Upper lobe of left lung (tissue), 6 donors: ENCODE measurements at regions not wholly inside any gene's neighbourhood (a gene's known extent, or its start where the extent isn't known, plus 50 kb on each side); places are given as distances from the start of the nearest gene placed in this dataset.

Experiments
- ATAC-seq, 2 donors: fragments of 200-7000 bp; cut with Tn5 transposase; one replicate each; pipeline ENCODE4 v1.9.1; 2022; ENCODE audit warnings: mild to moderate bottlenecking in 2 of 2, moderate library complexity in 2 of 2; ENCODE audit not compliant: low FRiP score in 2 of 2
- DNase-seq, 2 donors: peaks; one replicate each; pipeline ENCODE4 v3.0.0-alpha.2; 2019 to 2020
- H3K27ac ChIP-seq, 4 donors: fragments of 200-600 bp; sonication (generic); one replicate each; pipeline ENCODE4 v1.5.1; 2016 to 2019
- H3K27me3 ChIP-seq, 4 donors: fragments of 200-600 bp; sonication (generic); one replicate each; pipeline ENCODE4 v1.5.1; 2017 to 2019
- H3K36me3 ChIP-seq, 4 donors: fragments of 200-600 bp; sonication (generic); one replicate each; pipeline ENCODE4 v1.5.1; 2016 to 2019
- H3K4me1 ChIP-seq, 4 donors: fragments of 200-600 bp; sonication (generic); one replicate each; pipeline ENCODE4 v1.5.1; 2018 to 2019
- H3K4me3 ChIP-seq, 4 donors: fragments of 200-600 bp; sonication (generic); one replicate each; pipeline ENCODE4 v1.5.1; 2017 to 2019; ENCODE audit warnings: mild to moderate bottlenecking in 2 of 4, moderate library complexity in 1 of 4
- H3K9me3 ChIP-seq, 4 donors: fragments of 200-600 bp; sonication (generic); one replicate each; pipeline ENCODE4 v1.5.1; 2018 to 2019
- EP300 ChIP-seq, 4 donors: sonication (generic); formaldehyde crosslinking; IDR thresholded peaks; one replicate each; pipeline ENCODE4 v1.5.1; 2017; ENCODE audit warnings: antibody characterized with exemption in 4 of 4, control low read depth in 2 of 4
- POLR2A ChIP-seq, 4 donors: fragments of 450-650 bp; IDR thresholded peaks; one replicate each; pipeline ENCODE4 v1.5.1; 2016 to 2017; ENCODE audit warnings: antibody characterized with exemption in 4 of 4, mild to moderate bottlenecking in 2 of 4
- POLR2AphosphoS5 ChIP-seq, 2 donors: sonication (generic); formaldehyde crosslinking; IDR thresholded peaks; one replicate each; pipeline ENCODE4 v1.5.1; 2017; ENCODE audit warnings: antibody characterized with exemption in 2 of 2
- WGBS, 2 donors: methylation state at CpG; one replicate each; pipeline ENCODE4 v1.1.5; 2017 to 2018; 5-methylcytosine and 5-hydroxymethylcytosine counted together
- TF ChIP-seq, protein P1 (sequence below), 6 experiments: fragments of 450-650 bp in 4 of 6; fragments of 200-600 bp in 2 of 6; sonication (generic) in 2 of 6; IDR thresholded peaks; one replicate each; pipeline ENCODE4 v1.5.1; 2016 to 2019; ENCODE audit warnings: antibody characterized with exemption in 6 of 6
- donor health status: DM: no; HTN: no; CAD: no; lungs with moderate emphysema.
- donor health status: DM: no; HTN: yes; CAD: no; lungs with severe emphysema.

- ATAC-seq (no peak), DNase-seq (no peak)
- Histone ChIP-seq H3K27me3 (no peaks in the 10 kb centered on the region), H3K4me1 (peaks cover 0 to under 1% (median 0%) of the 10 kb centered on the region in 4 donors), H3K9me3 (no peaks in the 10 kb centered on the region), H3K27ac (no peak overlapping the region), H3K4me3 (no peak overlapping the region), H3K36me3 (no peaks in the 10 kb centered on the region)
- 33 to 34% methylated on average over 1 of the region's 1 CpG for WGBS, 2 donors
- no peak for TF ChIP-seq POLR2A (IDR thresholded peaks at IDR 0.05)
- TF ChIP-seq, protein P1, sequence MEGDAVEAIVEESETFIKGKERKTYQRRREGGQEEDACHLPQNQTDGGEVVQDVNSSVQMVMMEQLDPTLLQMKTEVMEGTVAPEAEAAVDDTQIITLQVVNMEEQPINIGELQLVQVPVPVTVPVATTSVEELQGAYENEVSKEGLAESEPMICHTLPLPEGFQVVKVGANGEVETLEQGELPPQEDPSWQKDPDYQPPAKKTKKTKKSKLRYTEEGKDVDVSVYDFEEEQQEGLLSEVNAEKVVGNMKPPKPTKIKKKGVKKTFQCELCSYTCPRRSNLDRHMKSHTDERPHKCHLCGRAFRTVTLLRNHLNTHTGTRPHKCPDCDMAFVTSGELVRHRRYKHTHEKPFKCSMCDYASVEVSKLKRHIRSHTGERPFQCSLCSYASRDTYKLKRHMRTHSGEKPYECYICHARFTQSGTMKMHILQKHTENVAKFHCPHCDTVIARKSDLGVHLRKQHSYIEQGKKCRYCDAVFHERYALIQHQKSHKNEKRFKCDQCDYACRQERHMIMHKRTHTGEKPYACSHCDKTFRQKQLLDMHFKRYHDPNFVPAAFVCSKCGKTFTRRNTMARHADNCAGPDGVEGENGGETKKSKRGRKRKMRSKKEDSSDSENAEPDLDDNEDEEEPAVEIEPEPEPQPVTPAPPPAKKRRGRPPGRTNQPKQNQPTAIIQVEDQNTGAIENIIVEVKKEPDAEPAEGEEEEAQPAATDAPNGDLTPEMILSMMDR (IDR thresholded peaks at IDR 0.05): no peak
- TF ChIP-seq EP300 (IDR thresholded peaks at IDR 0.05): no peak
- no peak for TF ChIP-seq POLR2AphosphoS5 (IDR thresholded peaks at IDR 0.05)
Measured at GRCh38 chr10:24133835-24134234, 75.1 kb upstream of the KIAA1217 start.

DNA sequence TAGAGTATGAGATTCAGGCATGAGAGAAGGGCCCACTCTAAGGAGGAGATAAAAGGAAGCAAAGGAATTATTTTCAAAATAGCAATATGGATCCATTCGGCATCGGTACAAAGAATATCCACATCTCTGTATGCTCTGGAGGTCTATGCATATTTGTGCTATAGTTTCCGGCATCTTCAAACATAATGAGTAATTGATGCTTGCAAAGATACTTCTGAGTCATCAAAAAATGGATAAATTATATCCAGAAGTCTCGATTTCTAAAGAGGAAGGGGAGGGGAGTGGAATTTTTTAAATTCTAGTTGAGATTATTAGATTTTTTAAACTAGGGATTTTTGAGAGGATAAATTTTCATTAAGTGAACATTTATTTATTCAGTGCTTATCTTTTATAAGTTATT is 72.9 kb upstream of the KIAA1217 start:
- no peak overlapping the region for H3K27ac ChIP-seq
- TF ChIP-seq POLR2AphosphoS5 (IDR thresholded peaks at IDR 0.05): no peak
- no peak for TF ChIP-seq POLR2A (IDR thresholded peaks at IDR 0.05)
- no peak for TF ChIP-seq EP300 (IDR thresholded peaks at IDR 0.05)
- TF ChIP-seq, protein P1 (IDR thresholded peaks at IDR 0.05): no peak
- H3K9me3 ChIP-seq: peaks cover 0 to 8% (median 0%) of the 10 kb centered on the region in 4 donors
- H3K4me1 ChIP-seq: no peaks in the 10 kb centered on the region
- H3K27me3 ChIP-seq: no peaks in the 10 kb centered on the region
- no peak overlapping the region for H3K4me3 ChIP-seq
- WGBS, 2 donors: 57 to 72% methylated on average over 4 of the region's 4 CpGs
- DNase-seq (no peak), ATAC-seq (no peak)
- H3K36me3 ChIP-seq: no peaks in the 10 kb centered on the region

GRCh38 chr10:24147321-24147720 is 61.6 kb upstream of the KIAA1217 start:
- Histone ChIP-seq H3K36me3 (no peaks in the 10 kb centered on the region), H3K4me3 (no peak overlapping the region), H3K9me3 (no peaks in the 10 kb centered on the region), H3K27ac (no peak overlapping the region), H3K4me1 (no peaks in the 10 kb centered on the region), H3K27me3 (no peaks in the 10 kb centered on the region)
- TF ChIP-seq POLR2A (IDR thresholded peaks at IDR 0.05) (no peak), POLR2AphosphoS5 (IDR thresholded peaks at IDR 0.05) (no peak), EP300 (IDR thresholded peaks at IDR 0.05) (no peak)
- TF ChIP-seq, protein P1 (IDR thresholded peaks at IDR 0.05): no peak
- no peak for DNase-seq
- ATAC-seq: no peak
- 86 to 90% methylated on average over 6 of the region's 6 CpGs for whole genome bisulfite sequencing, 2 donors

- no peak for TF ChIP-seq EP300 (IDR thresholded peaks at IDR 0.05)
- no peaks in the 10 kb centered on the region for H3K4me1 ChIP-seq
- DNase-seq: no peak
- H3K4me3 ChIP-seq: no peak overlapping the region
- no peak overlapping the region for H3K27ac ChIP-seq
- no peaks in the 10 kb centered on the region for H3K27me3 ChIP-seq
- no peaks in the 10 kb centered on the region for H3K9me3 ChIP-seq
- 94% methylated on average over 2 of the region's 2 CpGs for WGBS, 2 donors
- no peaks in the 10 kb centered on the region for H3K36me3 ChIP-seq
- no peak for ATAC-seq
Measured at GRCh38 chr10:24149640-24150039, 59.3 kb upstream of the KIAA1217 start.

DNA sequence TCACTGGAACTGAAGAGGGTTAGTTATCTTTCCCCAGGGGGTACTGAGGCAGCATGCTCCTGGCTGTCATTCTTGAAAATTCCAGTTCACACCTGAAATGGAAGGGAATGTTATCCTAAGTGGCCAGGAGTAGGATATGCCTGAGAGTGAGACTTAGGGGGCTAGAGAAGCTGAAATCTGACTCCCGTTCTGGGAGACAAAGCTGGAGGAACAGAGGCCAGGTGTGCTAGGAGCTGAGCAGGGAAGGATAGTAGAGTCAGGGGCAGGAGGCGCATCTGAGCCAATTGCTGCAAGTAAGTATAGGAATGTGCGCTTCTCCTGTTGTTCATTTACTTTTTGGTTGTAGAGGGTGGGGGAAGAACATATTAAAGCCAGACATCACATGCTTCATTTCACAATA is 58.1 kb upstream of the KIAA1217 start:
- no peak for DNase-seq
- Histone ChIP-seq H3K27ac (no peak overlapping the region), H3K9me3 (no peaks in the 10 kb centered on the region), H3K27me3 (no peaks in the 10 kb centered on the region), H3K4me3 (no peak overlapping the region), H3K4me1 (no peaks in the 10 kb centered on the region), H3K36me3 (no peaks in the 10 kb centered on the region)
- TF ChIP-seq POLR2AphosphoS5 (IDR thresholded peaks at IDR 0.05): no peak
- WGBS, 2 donors: 88 to 95% methylated on average over 3 of the region's 3 CpGs
- ATAC-seq: no peak

DNA sequence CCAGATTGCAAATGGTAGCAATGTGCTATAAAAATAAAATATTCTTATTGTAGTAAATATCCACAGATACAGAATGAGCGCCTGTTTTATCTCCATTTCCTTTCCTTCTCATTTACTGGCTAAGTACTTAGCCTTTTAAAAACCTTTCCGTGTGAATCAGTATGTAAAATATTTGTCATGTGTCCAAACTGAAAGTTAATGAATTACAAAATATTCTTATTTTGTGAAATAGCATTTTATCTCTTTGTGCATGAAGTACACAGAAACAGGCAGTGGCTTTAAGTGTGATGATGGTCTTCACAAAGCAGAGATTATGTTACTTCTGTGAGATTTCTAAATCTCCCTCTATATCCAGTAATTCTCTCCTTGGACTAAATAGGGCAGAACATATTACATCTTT is 56.7 kb upstream of the KIAA1217 start:
- TF ChIP-seq, protein P1 (IDR thresholded peaks at IDR 0.05): no peak
- TF ChIP-seq POLR2A (IDR thresholded peaks at IDR 0.05) (no peak), POLR2AphosphoS5 (IDR thresholded peaks at IDR 0.05) (no peak), EP300 (IDR thresholded peaks at IDR 0.05) (no peak)
- 43 to 44% methylated on average over 2 of the region's 2 CpGs for WGBS, 2 donors
- Histone ChIP-seq H3K27me3 (no peaks in the 10 kb centered on the region), H3K4me3 (no peak overlapping the region), H3K4me1 (no peaks in the 10 kb centered on the region), H3K27ac (no peak overlapping the region), H3K9me3 (peaks cover 0 to 4% (median under 1%) of the 10 kb centered on the region in 4 donors), H3K36me3 (no peaks in the 10 kb centered on the region)
- ATAC-seq (no peak), DNase-seq (no peak)
